HEK293T (cell line): ENCODE measurements at regions not wholly inside any gene's neighbourhood (a gene's known extent, or its start where the extent isn't known, plus 50 kb on each side); places are given as distances from the start of the nearest gene placed in this dataset.

ENCODE experiments used
- CTCF ChIA-PET: fragments of 350-600 bp; formaldehyde crosslinking; extraction: SDS; loops from one replicate; lab custom pipeline; 2021; ENCODE audit warnings: antibody characterized with exemption, inconsistent platforms; lab: Yijun Ruan, JAX
- POLR2A ChIA-PET: fragments of 350-600 bp; formaldehyde crosslinking; extraction: SDS; loops from one replicate; lab custom pipeline; 2020; ENCODE audit warnings: antibody characterized with exemption, inconsistent platforms; lab: Yijun Ruan, JAX
- DNase-seq: peaks from one replicate; pipeline ENCODE4 v3.0.0; 2012; ENCODE audit warnings: mixed read lengths; ENCODE audit errors: extremely low spot score
- ARNT ChIP-seq: fragments of 450-650 bp; IDR thresholded peaks from 2 replicates; pipeline ENCODE4 v1.6.1; 2017; ENCODE audit warnings: mild to moderate bottlenecking
- BHLHE40 ChIP-seq: fragments of 450-650 bp; IDR thresholded peaks from 2 replicates; pipeline ENCODE4 v1.6.1; 2016; ENCODE audit warnings: mild to moderate bottlenecking, moderate library complexity, borderline replicate concordance
- CTBP1 ChIP-seq: fragments of 450-650 bp; IDR thresholded peaks from 2 replicates; pipeline ENCODE4 v1.6.1; 2016; ENCODE audit warnings: borderline replicate concordance
- ELF4 ChIP-seq: fragments of 450-650 bp; IDR thresholded peaks from 2 replicates; pipeline ENCODE4 v1.6.1; 2017; ENCODE audit warnings: antibody characterized with exemption
- FOXA1 ChIP-seq: fragments of 450-650 bp; IDR thresholded peaks from 2 replicates; pipeline ENCODE4 v1.6.1; 2016; ENCODE audit warnings: mild to moderate bottlenecking
- FOXK2 ChIP-seq: fragments of 450-650 bp; IDR thresholded peaks from 2 replicates; pipeline ENCODE4 v1.6.1; 2016; ENCODE audit warnings: mild to moderate bottlenecking
- FOXM1 ChIP-seq: fragments of 450-650 bp; IDR thresholded peaks from 2 replicates; pipeline ENCODE4 v1.6.1; 2017; ENCODE audit warnings: mild to moderate bottlenecking, borderline replicate concordance
- HDGF ChIP-seq: fragments of 450-650 bp; IDR thresholded peaks from 2 replicates; pipeline ENCODE4 v1.6.1; 2017; ENCODE audit warnings: antibody characterized with exemption, borderline replicate concordance
- L3MBTL2 ChIP-seq: fragments of 450-650 bp; conservative IDR thresholded peaks from 2 replicates; pipeline ENCODE4 v1.6.1; 2016; ENCODE audit warnings: mild to moderate bottlenecking
- LEF1 ChIP-seq: fragments of 450-650 bp; IDR thresholded peaks from 2 replicates; pipeline ENCODE4 v1.6.1; 2017; ENCODE audit warnings: mild to moderate bottlenecking, borderline replicate concordance
- NFRKB ChIP-seq: fragments of 450-650 bp; IDR thresholded peaks from 2 replicates; pipeline ENCODE4 v1.6.1; 2016; ENCODE audit warnings: mild to moderate bottlenecking, moderate library complexity
- PKNOX1 ChIP-seq: fragments of 450-650 bp; IDR thresholded peaks from 2 replicates; pipeline ENCODE4 v1.6.1; 2016
- SP1 ChIP-seq: fragments of 450-650 bp; IDR thresholded peaks from 2 replicates; pipeline ENCODE4 v1.6.1; 2017
- SUZ12 ChIP-seq: fragments of 450-650 bp; IDR thresholded peaks from 2 replicates; pipeline ENCODE4 v1.6.1; 2016; ENCODE audit warnings: mild to moderate bottlenecking
- TARDBP ChIP-seq: fragments of 450-650 bp; IDR thresholded peaks from 2 replicates; pipeline ENCODE4 v1.6.1; 2016
- ZNF384 ChIP-seq: fragments of 450-650 bp; IDR thresholded peaks from 2 replicates; pipeline ENCODE4 v1.6.1; 2016

- ChIA-PET POLR2A (no interaction called here), CTCF (no interaction called here)
- no peak for DNase-seq
- TF ChIP-seq ELF4 (no peak), LEF1 (no peak), CTBP1 (no peak), ZNF384 (no peak), HDGF (no peak), FOXK2 (no peak), FOXM1 (no peak), NFRKB (no peak), BHLHE40 (no peak), ARNT (no peak), FOXA1 (no peak), PKNOX1 (no peak), SUZ12 (no peak), TARDBP (no peak), L3MBTL2 (no peak), SP1 (no peak)
These were observed 61.6 kb upstream of the WSB1 start for GRCh38 chr17:27232328-27232727.

- CTCF ChIA-PET = interaction anchor here (0.9 kb wide), 1 partner anchor 12 kb away, joined by 3 read pairs; no protein-coding TSS in a partner anchor
- no peak for DNase-seq
- TF ChIP-seq TARDBP = no peak
- TF ChIP-seq FOXM1 = no peak
- no peak for TF ChIP-seq ARNT
- TF ChIP-seq ELF4 = no peak
- no peak for TF ChIP-seq SUZ12
- no peak for TF ChIP-seq CTBP1
- TF ChIP-seq FOXK2 = no peak
- TF ChIP-seq BHLHE40 = no peak
- TF ChIP-seq SP1 = no peak
- no peak for TF ChIP-seq FOXA1
- POLR2A ChIA-PET = no interaction called here
These were observed 60.9 kb upstream of the WSB1 start for GRCh38 chr17:27233059-27233458.

- ChIA-PET POLR2A (no interaction called here), CTCF (no interaction called here)
- TF ChIP-seq ELF4 (no peak), ARNT (no peak), TARDBP (no peak), HDGF (no peak), FOXA1 (no peak), LEF1 (no peak), FOXM1 (no peak), FOXK2 (no peak), CTBP1 (no peak), NFRKB (no peak), SUZ12 (no peak)
- no peak for DNase-seq
These were observed 60.1 kb upstream of the WSB1 start for GRCh38 chr17:27233776-27234175.

GRCh38 chr17:27236717-27237315 is 57.1 kb upstream of the WSB1 start:
- ChIA-PET CTCF (interaction anchor here (0.5 to 2.5 kb wide), 16 partner anchors 12 to 895 kb away, joined by 3 to 20 read pairs (median 3); partner anchors contain the start of genes KSR1 and WSB1), POLR2A (interaction anchor here (0.8 to 1.4 kb wide), 4 partner anchors 9 to 411 kb away, joined by 3 to 7 read pairs (median 4); no protein-coding TSS in a partner anchor)
- TF ChIP-seq PKNOX1 = no peak
- TF ChIP-seq ARNT = no peak
- no peak for TF ChIP-seq SP1
- no peak for TF ChIP-seq CTBP1
- no peak for TF ChIP-seq FOXK2
- TF ChIP-seq FOXA1 = no peak
- no peak for TF ChIP-seq SUZ12
- no peak for TF ChIP-seq LEF1
- no peak for TF ChIP-seq ZNF384
- TF ChIP-seq ELF4 = no peak
- TF ChIP-seq TARDBP = no peak
- no peak for TF ChIP-seq BHLHE40
- TF ChIP-seq NFRKB = no peak
- no peak for TF ChIP-seq HDGF
- TF ChIP-seq L3MBTL2 = no peak
- TF ChIP-seq FOXM1 = no peak
- peak; percentile 32 for DNase-seq

GRCh38 chr17:27237890-27238289 is 56.0 kb upstream of the WSB1 start:
- TF ChIP-seq BHLHE40 = no peak
- TF ChIP-seq FOXA1 = no peak
- no peak for TF ChIP-seq CTBP1
- TF ChIP-seq ELF4 = no peak
- POLR2A ChIA-PET = no interaction called here
- CTCF ChIA-PET = interaction anchor here (0.6 to 2.5 kb wide), 5 partner anchors 82 to 414 kb away, joined by 3 to 20 read pairs (median 4); no protein-coding TSS in a partner anchor
- DNase-seq = no peak

GRCh38 chr17:27239046-27239445 is 54.9 kb upstream of the WSB1 start:
- DNase-seq = no peak
- POLR2A ChIA-PET = interaction anchor here (0.8 kb wide), 1 partner anchor 94 kb away, joined by 3 read pairs; no protein-coding TSS in a partner anchor
- CTCF ChIA-PET = interaction anchor here (0.8 to 1.3 kb wide), 2 partner anchors 81 to 94 kb away, joined by 3 to 7 read pairs; no protein-coding TSS in a partner anchor
- TF ChIP-seq TARDBP = no peak
- no peak for TF ChIP-seq L3MBTL2
- no peak for TF ChIP-seq SUZ12
- no peak for TF ChIP-seq HDGF
- TF ChIP-seq FOXA1 = no peak
- no peak for TF ChIP-seq NFRKB
- no peak for TF ChIP-seq ZNF384
- TF ChIP-seq PKNOX1 = no peak
- TF ChIP-seq CTBP1 = no peak
- TF ChIP-seq FOXK2 = no peak
- TF ChIP-seq FOXM1 = no peak
- no peak for TF ChIP-seq LEF1
- no peak for TF ChIP-seq SP1
- no peak for TF ChIP-seq ELF4
- TF ChIP-seq ARNT = no peak
- no peak for TF ChIP-seq BHLHE40
